CD14-positive monocyte (primary cell): ENCODE measurements at regions not wholly inside any gene's neighbourhood (a gene's known extent, or its start where the extent isn't known, plus 50 kb on each side); places are given as distances from the start of the nearest gene placed in this dataset.

ENCODE experiments used
- DNase-seq, 3 donors: peaks; one replicate each; pipeline ENCODE4 v3.0.0-alpha.2; 2011 to 2022
- H2AFZ ChIP-seq: 2 replicates; pipeline ENCODE4 v1.6.0; 2012; ENCODE audit warnings: mild to moderate bottlenecking, low read depth, low read length, inconsistent platforms; ENCODE audit not compliant: insufficient read depth, poor library complexity, severe bottlenecking
- H3K27ac ChIP-seq, 2 donors: 1 replicate in 1 of 2; 2 replicates in 1 of 2; pipeline ENCODE4 v1.5.1; 2012 to 2013; ENCODE audit warnings: low read length in 2 of 2, control low read depth in 1 of 2, inconsistent platforms in 1 of 2, low read depth in 1 of 2, mild to moderate bottlenecking in 1 of 2
- H3K27me3 ChIP-seq, 2 donors: one replicate each; pipeline versions ENCODE4 v1.6.0 to v1.6.1; 2011 to 2013; ENCODE audit warnings: low read length in 2 of 2; ENCODE audit not compliant: control insufficient read depth in 2 of 2, insufficient read depth in 2 of 2
- H3K36me3 ChIP-seq, 2 donors: replicated peaks in 1 of 2; 1 replicate in 1 of 2; 2 replicates in 1 of 2; pipeline versions ENCODE4 v1.5.1 to v1.6.1; 2012 to 2013; ENCODE audit warnings: low read length in 2 of 2, control low read depth in 1 of 2, inconsistent platforms in 1 of 2, mild to moderate bottlenecking in 1 of 2; ENCODE audit not compliant: insufficient read depth in 2 of 2, control insufficient read depth in 1 of 2
- H3K4me1 ChIP-seq, 2 donors: 1 replicate in 1 of 2; 2 replicates in 1 of 2; pipeline versions ENCODE4 v1.5.1 to v1.6.1; 2012 to 2013; ENCODE audit warnings: low read length in 2 of 2, control low read depth in 1 of 2, inconsistent platforms in 1 of 2, mild to moderate bottlenecking in 1 of 2, moderate library complexity in 1 of 2; ENCODE audit not compliant: insufficient read depth in 2 of 2, control insufficient read depth in 1 of 2
- H3K4me2 ChIP-seq: replicated peaks from 2 replicates; pipeline ENCODE3; 2012; ENCODE audit warnings: low read length, moderate library complexity, mild to moderate bottlenecking; ENCODE audit not compliant: poor library complexity, severe bottlenecking; ENCODE audit errors: extremely low read depth
- H3K4me3 ChIP-seq, 3 experiments: fragments of 200-600 bp in 1 of 3; sonication (generic) in 1 of 3; replicated peaks in 1 of 3; 1 replicate in 2 of 3; 2 replicates in 1 of 3; pipeline ENCODE4 v1.5.1; 2011 to 2013; ENCODE audit warnings: low read length in 3 of 3, mild to moderate bottlenecking in 3 of 3, control low read depth in 2 of 3, low read depth in 2 of 3, inconsistent platforms in 1 of 3, moderate library complexity in 1 of 3
- H3K79me2 ChIP-seq: 2 replicates; pipeline ENCODE4 v1.6.0; 2012; ENCODE audit warnings: mild to moderate bottlenecking, control low read depth, inconsistent platforms, low read length, moderate library complexity; ENCODE audit not compliant: insufficient read depth
- H3K9ac ChIP-seq: 2 replicates; pipeline ENCODE4 v1.6.0; 2017; ENCODE audit warnings: low read length, mild to moderate bottlenecking; ENCODE audit not compliant: insufficient read depth, poor library complexity, severe bottlenecking
- H3K9me3 ChIP-seq, 2 donors: replicated peaks in 1 of 2; 1 replicate in 1 of 2; 2 replicates in 1 of 2; pipeline versions ENCODE4 v1.5.1 to v1.6.1; 2012 to 2013; ENCODE audit warnings: low read length in 2 of 2, control low read depth in 1 of 2; ENCODE audit not compliant: control insufficient read depth in 1 of 2, insufficient read depth in 1 of 2
- H4K20me1 ChIP-seq: 2 replicates; pipeline ENCODE4 v1.6.0; 2012; ENCODE audit warnings: mild to moderate bottlenecking, low read length, control low read depth, moderate library complexity; ENCODE audit not compliant: insufficient read depth
- H3K27ac Mint-ChIP-seq, 7 donors: one replicate each; pipeline ENCODE4 v1.8.0; 2020; ENCODE audit warnings: mild to moderate bottlenecking in 7 of 7, mixed read lengths in 7 of 7, moderate library complexity in 6 of 7, inconsistent platforms in 2 of 7
- H3K27me3 Mint-ChIP-seq, 3 donors: one replicate each; pipeline ENCODE4 v1.8.0; 2021 to 2022; ENCODE audit warnings: low read depth in 3 of 3, mild to moderate bottlenecking in 3 of 3, mixed read lengths in 3 of 3, moderate library complexity in 3 of 3, inconsistent platforms in 1 of 3
- H3K36me3 Mint-ChIP-seq, 2 donors: one replicate each; pipeline ENCODE4 v1.8.0; 2020; ENCODE audit warnings: mixed read lengths in 2 of 2, inconsistent platforms in 1 of 2, mild to moderate bottlenecking in 1 of 2
- H3K4me1 Mint-ChIP-seq: one replicate; pipeline ENCODE4 v1.8.0; 2020; ENCODE audit warnings: mild to moderate bottlenecking, mixed read lengths
- H3K4me3 Mint-ChIP-seq, 2 donors: one replicate each; pipeline ENCODE4 v1.8.0; 2020; ENCODE audit warnings: mild to moderate bottlenecking in 2 of 2, mixed read lengths in 2 of 2, moderate library complexity in 1 of 2
- H3K9me3 Mint-ChIP-seq, 7 donors: one replicate each; pipeline ENCODE4 v1.8.0; 2020 to 2022; ENCODE audit warnings: mixed read lengths in 7 of 7, mild to moderate bottlenecking in 6 of 7, moderate library complexity in 6 of 7, inconsistent platforms in 2 of 7
- CTCF ChIP-seq: fragments of 200-600 bp; IDR thresholded peaks from one replicate; pipeline ENCODE4 v1.8.0; 2022; ENCODE audit warnings: antibody characterized with exemption, mild to moderate bottlenecking
- WGBS: methylation state at CpG from one replicate; pipeline ENCODE4 v1.1.5; 2013; ENCODE audit warnings: missing lambda C conversion rate; ENCODE audit not compliant: insufficient coverage; 5-methylcytosine and 5-hydroxymethylcytosine counted together
- intact Hi-C, 2 donors: fragments of 100-400 bp; cut with micrococcal nuclease; formaldehyde crosslinking; loops; one replicate each; pipeline versions ENCODE4 v1.15.0 to v1.15.1; 2023

DNA sequence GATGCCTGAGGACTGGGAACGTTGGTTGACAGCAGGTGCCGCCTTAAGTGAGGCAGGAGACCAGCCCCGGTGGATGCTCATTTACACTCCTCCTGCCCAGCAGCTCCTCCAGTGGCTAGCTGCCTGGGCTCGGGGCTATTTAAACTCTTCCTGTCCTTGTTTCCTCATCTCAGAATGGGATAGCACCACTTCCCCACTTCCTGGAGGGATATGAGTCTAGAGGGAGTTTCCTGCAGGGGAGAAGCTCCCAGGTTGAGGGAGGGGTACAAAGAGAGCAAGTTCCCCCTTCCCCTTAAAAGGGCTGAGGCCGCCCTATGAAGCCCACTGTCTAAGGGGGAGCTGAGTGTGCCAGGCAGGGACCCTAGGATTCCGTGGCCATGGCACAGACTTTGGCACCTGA lies 311.2 kb downstream of the AACS start:
- Mint-ChIP-seq H3K9me3 (peaks cover 0 to 2% (median 0%) of the 10 kb centered on the region in 7 donors), H3K4me3 (no peak overlapping the region), H3K27me3 (peaks cover 2 to 3% (median 3%) of the 10 kb centered on the region in 3 donors), H3K36me3 (no peaks in the 10 kb centered on the region), H3K27ac (no peak overlapping the region), H3K4me1 (no peaks in the 10 kb centered on the region)
- H3K79me2 ChIP-seq = no peaks in the 10 kb centered on the region
- DNase-seq = no peak
- H3K27me3 ChIP-seq = no peaks in the 10 kb centered on the region
- WGBS = 57% methylated on average over 5 of the region's 6 CpGs
- no peak overlapping the region for H3K4me3 ChIP-seq
- no peaks in the 10 kb centered on the region for H3K9me3 ChIP-seq
- no peak overlapping the region for H3K9ac ChIP-seq
- intact Hi-C loops = no loop called here
- H3K4me2 ChIP-seq = no peak overlapping the region
- TF ChIP-seq CTCF = no peak
- no peak overlapping the region for H2AFZ ChIP-seq
- H3K4me1 ChIP-seq = no peaks in the 10 kb centered on the region
- H3K27ac ChIP-seq = no peak overlapping the region
- H3K36me3 ChIP-seq = no peaks in the 10 kb centered on the region
- no peaks in the 10 kb centered on the region for H4K20me1 ChIP-seq

DNA sequence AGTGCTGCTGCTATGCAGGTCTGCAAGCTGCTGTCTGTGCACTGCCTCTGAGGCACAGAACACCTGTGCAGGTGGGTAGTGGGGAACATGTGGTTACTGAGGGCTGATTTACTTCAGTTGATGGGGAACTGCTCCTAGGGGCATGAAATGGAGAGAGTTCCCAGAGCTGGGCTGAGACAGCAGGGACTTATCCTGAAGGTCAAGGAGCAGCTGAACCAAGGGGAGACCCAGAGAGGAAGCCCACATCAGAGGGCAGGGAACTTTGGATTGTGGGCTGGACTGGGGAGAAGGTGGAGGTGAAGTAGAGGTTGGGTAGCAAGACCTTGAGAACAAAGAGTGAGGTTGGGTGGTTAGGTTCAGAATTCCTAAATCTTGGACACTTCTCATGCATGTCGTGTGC lies 311.9 kb downstream of the AACS start:
- WGBS = 86% methylated on average over 1 of the region's 1 CpG
- H3K4me3 Mint-ChIP-seq = no peak overlapping the region
- no peaks in the 10 kb centered on the region for H4K20me1 ChIP-seq
- intact Hi-C loops = no loop called here
- no peak for TF ChIP-seq CTCF
- no peak overlapping the region for H3K4me2 ChIP-seq
- H3K27ac Mint-ChIP-seq = no peak overlapping the region
- DNase-seq = no peak
- H2AFZ ChIP-seq = no peak overlapping the region
- no peak overlapping the region for H3K9ac ChIP-seq
- H3K36me3 ChIP-seq = no peaks in the 10 kb centered on the region
- no peaks in the 10 kb centered on the region for H3K79me2 ChIP-seq
- H3K9me3 Mint-ChIP-seq = peaks cover 0 to 2% (median 0%) of the 10 kb centered on the region in 7 donors
- no peak overlapping the region for H3K27ac ChIP-seq
- no peaks in the 10 kb centered on the region for H3K27me3 ChIP-seq
- H3K4me3 ChIP-seq = no peak overlapping the region
- H3K4me1 Mint-ChIP-seq = no peaks in the 10 kb centered on the region
- H3K27me3 Mint-ChIP-seq = peaks cover 2 to 3% (median 3%) of the 10 kb centered on the region in 3 donors
- no peaks in the 10 kb centered on the region for H3K4me1 ChIP-seq
- no peaks in the 10 kb centered on the region for H3K9me3 ChIP-seq
- H3K36me3 Mint-ChIP-seq = no peaks in the 10 kb centered on the region
